ENCODE measurements at regions not wholly inside any gene's neighbourhood (a gene's known extent, or its start where the extent isn't known, plus 50 kb on each side); places are given as distances from the start of the nearest gene placed in this dataset.
A peak's percentile ranks its signal among the peaks of the same experiment; 100 is the strongest.

- H3K9ac ChIP-seq (ENCODE audit: low read depth in 1 of 2, low read length in 2 of 2): no peak overlapping the region
- H3K9me3 ChIP-seq (ENCODE audit: control insufficient read depth in 4 of 4, low read length in 3 of 4): no peaks in the 10 kb centered on the region
- DNase-seq (ENCODE audit: low spot score): no peak
- no peaks in the 10 kb centered on the region for H3K36me3 ChIP-seq (ENCODE audit: control insufficient read depth in 4 of 4, insufficient read depth in 3 of 4, low read depth in 1 of 4, low read length in 3 of 4)
- H3K4me3 ChIP-seq (ENCODE audit: low read depth in 1 of 3, low read length in 3 of 3): no peak overlapping the region
- H3K4me1 ChIP-seq (ENCODE audit: control insufficient read depth in 4 of 4, insufficient read depth in 4 of 4, low read length in 3 of 4): peaks cover 0 to 22% (median 6%) of the 10 kb centered on the region in 4 donors
- 59% methylated on average over 8 of the region's 8 CpGs for WGBS
- H3K27ac ChIP-seq (ENCODE audit: low read depth in 1 of 2, low read length in 2 of 2): no peak overlapping the region
- no peaks in the 10 kb centered on the region for H3K27me3 ChIP-seq (ENCODE audit: control insufficient read depth in 4 of 4, insufficient read depth in 4 of 4, low read length in 3 of 4)
- no peak for TF ChIP-seq EGR1 (IDR thresholded peaks at IDR 0.05; ENCODE audit: low read depth in 2 of 2)
- TF ChIP-seq NR2F2 (IDR thresholded peaks at IDR 0.05): no peak
- peak; percentile 36 for TF ChIP-seq REST (IDR thresholded peaks at IDR 0.05)
Observed at GRCh38 chr12:34124608-34125007, 102.3 kb downstream of the ALG10 start.

GRCh38 chr12:34126239-34126641, 103.9 kb downstream of the ALG10 start:
- H3K27ac ChIP-seq (ENCODE audit: low read depth in 1 of 2, low read length in 2 of 2): peak overlapping the region; percentile 53 to 64
- DNase-seq (ENCODE audit: low spot score): no peak
- peak overlapping the region; percentile 54 to 64 (median 63) for H3K4me3 ChIP-seq (ENCODE audit: low read depth in 1 of 3, low read length in 3 of 3)
- no peaks in the 10 kb centered on the region for H3K36me3 ChIP-seq (ENCODE audit: control insufficient read depth in 4 of 4, insufficient read depth in 3 of 4, low read depth in 1 of 4, low read length in 3 of 4)
- no peaks in the 10 kb centered on the region for H3K27me3 ChIP-seq (ENCODE audit: control insufficient read depth in 4 of 4, insufficient read depth in 4 of 4, low read length in 3 of 4)
- peaks cover 0 to 22% (median 6%) of the 10 kb centered on the region in 4 donors for H3K4me1 ChIP-seq (ENCODE audit: control insufficient read depth in 4 of 4, insufficient read depth in 4 of 4, low read length in 3 of 4)
- TF ChIP-seq ATF3 (IDR thresholded peaks at IDR 0.05) (no peak), CTCF (IDR thresholded peaks at IDR 0.05; ENCODE audit: low read depth, low read length, missing input control) (no peak), HNF4G (IDR thresholded peaks at IDR 0.05) (no peak), ZBTB33 (IDR thresholded peaks at IDR 0.05) (no peak), REST (IDR thresholded peaks at IDR 0.05) (no peak), RXRA (IDR thresholded peaks at IDR 0.05) (no peak), SP1 (IDR thresholded peaks at IDR 0.05) (no peak), NR2F2 (IDR thresholded peaks at IDR 0.05) (no peak), YY1 (IDR thresholded peaks at IDR 0.05) (no peak), GABPA (IDR thresholded peaks at IDR 0.05 in 1 of 2, conservative IDR thresholded peaks at IDR 0.05 in 1 of 2) (no peak), FOXA2 (IDR thresholded peaks at IDR 0.05) (no peak), EGR1 (IDR thresholded peaks at IDR 0.05; ENCODE audit: low read depth in 2 of 2) (no peak), HNF4A (conservative IDR thresholded peaks at IDR 0.05) (no peak), FOXA1 (IDR thresholded peaks at IDR 0.05) (no peak), RAD21 (IDR thresholded peaks at IDR 0.05) (no peak), JUND (IDR thresholded peaks at IDR 0.05) (no peak), TAF1 (conservative IDR thresholded peaks at IDR 0.05) (no peak)
- TF ChIP-seq, protein P1, sequence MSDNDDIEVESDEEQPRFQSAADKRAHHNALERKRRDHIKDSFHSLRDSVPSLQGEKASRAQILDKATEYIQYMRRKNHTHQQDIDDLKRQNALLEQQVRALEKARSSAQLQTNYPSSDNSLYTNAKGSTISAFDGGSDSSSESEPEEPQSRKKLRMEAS (IDR thresholded peaks at IDR 0.05): no peak
- no peaks in the 10 kb centered on the region for H3K9me3 ChIP-seq (ENCODE audit: control insufficient read depth in 4 of 4, low read length in 3 of 4)
- 36% methylated on average over 9 of the region's 9 CpGs for WGBS
- H3K9ac ChIP-seq (ENCODE audit: low read depth in 1 of 2, low read length in 2 of 2): peak overlapping the region; percentile 32 to 60
